Parathyroid adenoma (tissue), 2 donors: ENCODE measurements at regions not wholly inside any gene's neighbourhood (a gene's known extent, or its start where the extent isn't known, plus 50 kb on each side); places are given as distances from the start of the nearest gene placed in this dataset.

Experiments
- H2AFZ ChIP-seq: fragments of 300-600 bp; sonication (generic); one replicate; pipeline ENCODE4 v1.7.0; 2017; ENCODE audit warnings: antibody characterized with exemption, mild to moderate bottlenecking
- H3K27ac ChIP-seq: fragments of 300-600 bp; sonication (generic); one replicate; pipeline ENCODE4 v1.7.0; 2017
- H3K27me3 ChIP-seq: fragments of 300-600 bp; sonication (generic); one replicate; pipeline ENCODE4 v1.7.0; 2017; ENCODE audit warnings: low read length; ENCODE audit not compliant: control insufficient read depth, insufficient read depth
- H3K36me3 ChIP-seq: fragments of 300-600 bp; sonication (generic); one replicate; pipeline ENCODE4 v1.7.0; 2017; ENCODE audit warnings: low read length; ENCODE audit not compliant: control insufficient read depth, insufficient read depth
- H3K4me1 ChIP-seq: fragments of 300-600 bp; sonication (generic); one replicate; pipeline ENCODE4 v1.7.0; 2017; ENCODE audit warnings: control low read depth
- H3K4me2 ChIP-seq: fragments of 300-600 bp; sonication (generic); one replicate; pipeline ENCODE4 v1.7.0; 2017; ENCODE audit warnings: low read length
- H3K4me3 ChIP-seq: fragments of 300-600 bp; sonication (generic); one replicate; pipeline ENCODE4 v1.7.0; 2017; ENCODE audit warnings: low read depth, low read length
- H3K79me2 ChIP-seq: fragments of 300-600 bp; sonication (generic); one replicate; pipeline ENCODE4 v1.7.0; 2017; ENCODE audit warnings: control low read depth
- H3K9ac ChIP-seq: fragments of 300-600 bp; sonication (generic); one replicate; pipeline ENCODE4 v1.7.0; 2017; ENCODE audit warnings: mild to moderate bottlenecking
- H3K9me3 ChIP-seq: fragments of 300-600 bp; sonication (generic); one replicate; pipeline ENCODE4 v1.7.0; 2017; ENCODE audit warnings: low read length; ENCODE audit not compliant: control insufficient read depth
- CTCF ChIP-seq: fragments of 300-600 bp; sonication (generic); IDR thresholded peaks from one replicate; pipeline ENCODE4 v1.7.0; 2017; ENCODE audit warnings: antibody characterized with exemption, mild to moderate bottlenecking
- donor health status: primary hyperparathyroidism.

- H3K27me3 ChIP-seq = peaks cover 2% of the 10 kb centered on the region
- H3K4me1 ChIP-seq = no peaks in the 10 kb centered on the region
- H3K4me3 ChIP-seq = no peak overlapping the region
- no peak overlapping the region for H3K4me2 ChIP-seq
- no peak overlapping the region for H3K27ac ChIP-seq
- no peaks in the 10 kb centered on the region for H3K79me2 ChIP-seq
- no peak for TF ChIP-seq CTCF
- no peaks in the 10 kb centered on the region for H3K36me3 ChIP-seq
- no peak overlapping the region for H3K9ac ChIP-seq
- no peaks in the 10 kb centered on the region for H3K9me3 ChIP-seq
- no peak overlapping the region for H2AFZ ChIP-seq
These were observed 302.1 kb downstream of the PARP8 start for GRCh38 chr5:50968356-50969149.

- Histone ChIP-seq H2AFZ (peak overlapping the region; percentile 23), H3K79me2 (no peaks in the 10 kb centered on the region), H3K4me1 (no peaks in the 10 kb centered on the region), H3K9me3 (no peaks in the 10 kb centered on the region), H3K27ac (no peak overlapping the region), H3K4me2 (peak overlapping the region; percentile 13), H3K9ac (no peak overlapping the region), H3K27me3 (peaks cover 2% of the 10 kb centered on the region), H3K36me3 (no peaks in the 10 kb centered on the region), H3K4me3 (no peak overlapping the region)
- TF ChIP-seq CTCF = no peak
These were observed 303.0 kb downstream of the PARP8 start for GRCh38 chr5:50969151-50970031.

GRCh38 chr5:50975840-50976239 is 309.4 kb downstream of the PARP8 start:
- H3K27me3 ChIP-seq = no peaks in the 10 kb centered on the region

GRCh38 chr5:50978924-50979323 is 312.5 kb downstream of the PARP8 start:
- Histone ChIP-seq H3K27ac (no peak overlapping the region), H3K79me2 (no peaks in the 10 kb centered on the region), H3K27me3 (no peaks in the 10 kb centered on the region)

More at GRCh38 chr5:50975840-50976239, 309.4 kb downstream of the PARP8 start:
- no peak overlapping the region for H3K9ac ChIP-seq
- H3K4me2 ChIP-seq = no peak overlapping the region
- no peaks in the 10 kb centered on the region for H3K9me3 ChIP-seq
- no peaks in the 10 kb centered on the region for H3K4me1 ChIP-seq
- H3K36me3 ChIP-seq = no peaks in the 10 kb centered on the region
- H3K4me3 ChIP-seq = no peak overlapping the region
- TF ChIP-seq CTCF = no peak
- no peak overlapping the region for H2AFZ ChIP-seq
- H3K27ac ChIP-seq = no peak overlapping the region
- no peaks in the 10 kb centered on the region for H3K79me2 ChIP-seq

More at GRCh38 chr5:50978924-50979323, 312.5 kb downstream of the PARP8 start:
- no peak overlapping the region for H3K9ac ChIP-seq
- TF ChIP-seq CTCF = no peak
- no peaks in the 10 kb centered on the region for H3K4me1 ChIP-seq
- no peak overlapping the region for H3K4me3 ChIP-seq
- no peak overlapping the region for H2AFZ ChIP-seq
- H3K9me3 ChIP-seq = no peaks in the 10 kb centered on the region
- H3K36me3 ChIP-seq = no peaks in the 10 kb centered on the region
- no peak overlapping the region for H3K4me2 ChIP-seq
